RWPE2 (cell line): ENCODE measurements at regions not wholly inside any gene's neighbourhood (a gene's known extent, or its start where the extent isn't known, plus 50 kb on each side); places are given as distances from the start of the nearest gene placed in this dataset.

ENCODE experiments used
- ATAC-seq: fragments of 200-7000 bp; cut with Tn5 transposase; 3 replicates; pipeline ENCODE4 v1.9.1; 2021; ENCODE audit warnings: low read depth
- DNase-seq: peaks from one replicate; pipeline ENCODE4 v3.0.0-alpha.2; 2020; ENCODE audit warnings: low spot score
- H3K27ac ChIP-seq: fragments of 450-650 bp; 2 replicates; pipeline ENCODE4 v1.5.1; 2017; ENCODE audit warnings: mild to moderate bottlenecking; ENCODE audit not compliant: poor library complexity, severe bottlenecking
- H3K27me3 ChIP-seq: fragments of 250-450 bp; sonication (Bioruptor Pico); 2 replicates; pipeline ENCODE4 v1.5.1; 2021; ENCODE audit warnings: mild to moderate bottlenecking, moderate library complexity; ENCODE audit not compliant: insufficient read depth, poor library complexity, severe bottlenecking
- H3K36me3 ChIP-seq: fragments of 250-450 bp; sonication (Bioruptor Pico); 2 replicates; pipeline ENCODE4 v1.5.1; 2020; ENCODE audit warnings: low read depth, mild to moderate bottlenecking, moderate library complexity
- H3K4me1 ChIP-seq: fragments of 250-450 bp; sonication (Bioruptor Pico); 2 replicates; pipeline ENCODE4 v1.5.1; 2021; ENCODE audit warnings: mild to moderate bottlenecking, moderate library complexity; ENCODE audit not compliant: insufficient read depth, poor library complexity, severe bottlenecking
- H3K4me3 ChIP-seq: fragments of 250-450 bp; sonication (Bioruptor Pico); 2 replicates; pipeline ENCODE4 v1.5.1; 2021; ENCODE audit warnings: mild to moderate bottlenecking, moderate library complexity; ENCODE audit not compliant: severe bottlenecking
- H3K9me3 ChIP-seq: fragments of 250-450 bp; sonication (Bioruptor Pico); 2 replicates; pipeline ENCODE4 v1.5.1; 2021; ENCODE audit warnings: mild to moderate bottlenecking, moderate library complexity; ENCODE audit not compliant: severe bottlenecking
- TF ChIP-seq, protein P1 (sequence below): fragments of 450-650 bp; IDR thresholded peaks from one replicate; pipeline ENCODE4 v1.5.1; 2017; ENCODE audit warnings: mild to moderate bottlenecking, moderate library complexity; ENCODE audit not compliant: poor library complexity, severe bottlenecking

DNA sequence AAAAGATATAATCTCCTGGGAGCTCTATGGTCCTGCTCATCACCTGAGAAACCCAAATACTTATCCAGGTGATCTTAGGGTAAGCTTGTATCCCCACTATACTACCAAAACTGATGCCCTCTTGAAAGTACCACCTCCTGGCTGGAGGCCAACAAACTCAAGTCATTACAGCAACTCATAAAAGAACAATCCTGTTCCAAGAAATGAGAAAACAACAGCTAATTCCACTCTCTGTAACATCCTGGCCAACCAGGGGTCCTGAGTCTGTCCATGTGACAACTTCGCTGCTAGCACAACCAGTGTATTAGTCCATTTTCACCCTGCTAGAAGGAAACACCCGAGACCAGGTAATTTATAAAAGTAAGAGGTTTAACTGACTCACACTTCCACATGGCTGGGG lies 190.0 kb upstream of the BMP4 start:
- no peaks in the 10 kb centered on the region for H3K27me3 ChIP-seq
- ATAC-seq: no peak
- no peak overlapping the region for H3K4me3 ChIP-seq
- H3K27ac ChIP-seq: no peak overlapping the region
- no peak for DNase-seq
- no peaks in the 10 kb centered on the region for H3K36me3 ChIP-seq
- no peaks in the 10 kb centered on the region for H3K4me1 ChIP-seq
- H3K9me3 ChIP-seq: no peaks in the 10 kb centered on the region
- TF ChIP-seq, protein P1, sequence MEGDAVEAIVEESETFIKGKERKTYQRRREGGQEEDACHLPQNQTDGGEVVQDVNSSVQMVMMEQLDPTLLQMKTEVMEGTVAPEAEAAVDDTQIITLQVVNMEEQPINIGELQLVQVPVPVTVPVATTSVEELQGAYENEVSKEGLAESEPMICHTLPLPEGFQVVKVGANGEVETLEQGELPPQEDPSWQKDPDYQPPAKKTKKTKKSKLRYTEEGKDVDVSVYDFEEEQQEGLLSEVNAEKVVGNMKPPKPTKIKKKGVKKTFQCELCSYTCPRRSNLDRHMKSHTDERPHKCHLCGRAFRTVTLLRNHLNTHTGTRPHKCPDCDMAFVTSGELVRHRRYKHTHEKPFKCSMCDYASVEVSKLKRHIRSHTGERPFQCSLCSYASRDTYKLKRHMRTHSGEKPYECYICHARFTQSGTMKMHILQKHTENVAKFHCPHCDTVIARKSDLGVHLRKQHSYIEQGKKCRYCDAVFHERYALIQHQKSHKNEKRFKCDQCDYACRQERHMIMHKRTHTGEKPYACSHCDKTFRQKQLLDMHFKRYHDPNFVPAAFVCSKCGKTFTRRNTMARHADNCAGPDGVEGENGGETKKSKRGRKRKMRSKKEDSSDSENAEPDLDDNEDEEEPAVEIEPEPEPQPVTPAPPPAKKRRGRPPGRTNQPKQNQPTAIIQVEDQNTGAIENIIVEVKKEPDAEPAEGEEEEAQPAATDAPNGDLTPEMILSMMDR: no peak

DNA sequence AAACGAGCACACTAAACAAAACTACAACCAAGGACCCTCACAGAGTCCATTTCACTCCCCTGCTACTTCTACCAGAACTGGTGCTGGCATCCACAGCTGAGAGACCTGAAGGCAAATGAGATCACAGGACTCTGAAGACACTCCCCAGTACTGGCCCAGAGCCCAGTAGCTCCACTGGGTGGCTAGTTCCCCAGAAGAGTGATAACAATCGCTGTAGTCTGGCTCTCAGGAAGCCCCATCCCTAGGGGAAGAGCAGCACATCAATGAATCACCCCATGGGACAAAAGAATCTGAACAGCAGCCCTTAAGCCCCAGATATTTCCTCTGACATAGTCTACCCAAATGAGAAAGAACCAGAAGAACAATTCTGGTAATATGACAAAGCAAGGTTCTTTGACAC lies 190.7 kb upstream of the BMP4 start:
- H3K9me3 ChIP-seq: no peaks in the 10 kb centered on the region
- no peak overlapping the region for H3K27ac ChIP-seq
- ATAC-seq: peak; percentile 59; the same call in 2 of the 3 replicates
- no peaks in the 10 kb centered on the region for H3K27me3 ChIP-seq
- no peak overlapping the region for H3K4me3 ChIP-seq
- no peaks in the 10 kb centered on the region for H3K36me3 ChIP-seq
- H3K4me1 ChIP-seq: no peaks in the 10 kb centered on the region
- TF ChIP-seq, protein P1: no peak
- DNase-seq: no peak

GRCh38 chr14:54147758-54148157 lies 191.1 kb upstream of the BMP4 start:
- Histone ChIP-seq H3K27me3 (no peaks in the 10 kb centered on the region), H3K4me3 (no peak overlapping the region), H3K36me3 (no peaks in the 10 kb centered on the region), H3K9me3 (no peaks in the 10 kb centered on the region), H3K4me1 (no peaks in the 10 kb centered on the region), H3K27ac (no peak overlapping the region)
- TF ChIP-seq, protein P1: no peak
- ATAC-seq: no peak
- no peak for DNase-seq

DNA sequence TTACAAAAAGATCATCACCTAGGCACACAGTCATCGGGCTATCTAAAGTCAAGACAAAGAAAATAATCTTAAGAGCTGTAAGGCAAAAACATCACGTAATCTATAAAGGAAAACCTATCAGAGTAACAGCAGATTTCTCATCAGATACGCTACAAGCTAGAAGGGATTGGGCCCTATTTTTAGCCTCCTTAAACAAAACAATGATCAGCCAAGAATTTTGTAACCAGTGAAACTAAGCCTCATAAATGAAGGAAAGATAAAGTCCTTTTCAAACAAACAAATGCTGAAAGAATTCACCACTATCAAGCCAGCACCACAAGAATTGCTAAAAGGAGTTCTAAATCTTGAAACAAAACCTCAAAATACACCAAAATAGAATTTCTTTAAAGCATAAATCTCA lies 191.6 kb upstream of the BMP4 start:
- Histone ChIP-seq H3K4me3 (no peak overlapping the region), H3K36me3 (no peaks in the 10 kb centered on the region), H3K27ac (no peak overlapping the region), H3K4me1 (no peaks in the 10 kb centered on the region), H3K27me3 (no peaks in the 10 kb centered on the region), H3K9me3 (no peaks in the 10 kb centered on the region)
- no peak for ATAC-seq
- DNase-seq: no peak
- TF ChIP-seq, protein P1: no peak

DNA sequence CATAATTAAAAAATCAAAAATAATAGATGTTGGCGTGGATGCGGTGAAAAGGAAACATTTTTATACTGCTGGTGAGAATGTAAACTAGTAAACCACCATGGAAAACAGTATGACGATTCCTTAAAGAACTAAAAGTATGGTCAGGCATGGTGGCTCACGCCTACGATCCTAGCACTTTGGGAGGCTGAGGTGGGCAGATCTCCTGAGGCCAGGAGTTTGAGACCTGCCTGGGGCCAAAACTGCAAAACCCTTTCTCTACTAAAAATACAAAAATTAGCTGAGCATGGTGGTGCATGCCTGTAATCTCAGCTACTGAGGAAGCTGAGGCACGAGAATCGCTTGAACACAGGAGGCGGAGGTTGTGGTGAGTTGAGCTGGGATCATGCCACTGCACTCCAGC lies 195.7 kb upstream of the BMP4 start:
- H3K27me3 ChIP-seq: no peaks in the 10 kb centered on the region
- DNase-seq (no peak), ATAC-seq (no peak)
- no peak overlapping the region for H3K4me3 ChIP-seq
- H3K27ac ChIP-seq: no peak overlapping the region
- H3K9me3 ChIP-seq: no peaks in the 10 kb centered on the region
- TF ChIP-seq, protein P1: no peak
- no peaks in the 10 kb centered on the region for H3K36me3 ChIP-seq
- no peaks in the 10 kb centered on the region for H3K4me1 ChIP-seq
